GM23248 (cell line): ENCODE measurements at regions not wholly inside any gene's neighbourhood (a gene's known extent, or its start where the extent isn't known, plus 50 kb on each side); places are given as distances from the start of the nearest gene placed in this dataset.

Source experiments
- DNase-seq: peaks from one replicate; pipeline ENCODE4 v3.0.0-alpha.2; 2015
- H2AFZ ChIP-seq: fragments of 200-600 bp; sonication (generic); 2 replicates; pipeline ENCODE4 v1.6.1; 2016; ENCODE audit warnings: antibody characterized with exemption
- H3F3A ChIP-seq: fragments of 200-600 bp; sonication (generic); 2 replicates; pipeline ENCODE4 v1.6.1; 2016; ENCODE audit warnings: mild to moderate bottlenecking, antibody characterized with exemption, mixed run types; ENCODE audit not compliant: insufficient read depth
- H3K27ac ChIP-seq: fragments of 200-600 bp; sonication (generic); 2 replicates; pipeline ENCODE4 v1.5.1; 2016; ENCODE audit warnings: mild to moderate bottlenecking
- H3K27me3 ChIP-seq: fragments of 200-600 bp; sonication (generic); replicated peaks from 2 replicates; pipeline ENCODE4 v1.6.1; 2016; ENCODE audit warnings: mild to moderate bottlenecking; ENCODE audit not compliant: insufficient read depth
- H3K36me3 ChIP-seq: fragments of 200-600 bp; sonication (generic); 2 replicates; pipeline ENCODE4 v1.6.1; 2016; ENCODE audit warnings: low read depth, mild to moderate bottlenecking
- H3K4me1 ChIP-seq: fragments of 200-600 bp; sonication (generic); 2 replicates; pipeline ENCODE4 v1.6.1; 2016; ENCODE audit warnings: mild to moderate bottlenecking; ENCODE audit not compliant: insufficient read depth
- H3K4me2 ChIP-seq: fragments of 200-600 bp; sonication (generic); one replicate; pipeline ENCODE4 v1.6.1; 2016; ENCODE audit warnings: mild to moderate bottlenecking; ENCODE audit not compliant: unreplicated experiment
- H3K4me3 ChIP-seq: fragments of 200-600 bp; sonication (generic); 2 replicates; pipeline ENCODE4 v1.5.1; 2016; ENCODE audit warnings: mild to moderate bottlenecking
- H3K79me2 ChIP-seq: fragments of 200-600 bp; sonication (generic); 2 replicates; pipeline ENCODE4 v1.6.1; 2016; ENCODE audit warnings: mild to moderate bottlenecking; ENCODE audit not compliant: insufficient read depth
- H3K9ac ChIP-seq: fragments of 200-600 bp; sonication (generic); 2 replicates; pipeline ENCODE4 v1.6.1; 2016; ENCODE audit warnings: mild to moderate bottlenecking
- H3K9me2 ChIP-seq: fragments of 200-600 bp; sonication (generic); 2 replicates; pipeline ENCODE4 v1.6.1; 2016; ENCODE audit warnings: mixed run types, mild to moderate bottlenecking, moderate library complexity; ENCODE audit not compliant: insufficient read depth
- H3K9me3 ChIP-seq: fragments of 200-600 bp; sonication (generic); one replicate; pipeline ENCODE4 v1.6.1; 2017; ENCODE audit warnings: low read depth
- H4K20me1 ChIP-seq: fragments of 200-600 bp; sonication (generic); 2 replicates; pipeline ENCODE4 v1.6.0; 2016; ENCODE audit not compliant: insufficient read depth
- EZH2 ChIP-seq: fragments of 200-600 bp; sonication (generic); IDR thresholded peaks from 2 replicates; pipeline ENCODE4 v1.6.1; 2018; ENCODE audit warnings: antibody characterized with exemption, mild to moderate bottlenecking; ENCODE audit not compliant: insufficient read depth, poor library complexity, severe bottlenecking
- EZH2phosphoT487 ChIP-seq: fragments of 200-600 bp; sonication (generic); IDR thresholded peaks from 2 replicates; pipeline ENCODE4 v1.6.1; 2018; ENCODE audit warnings: antibody characterized with exemption, moderate library complexity, mild to moderate bottlenecking, low read depth; ENCODE audit not compliant: insufficient read depth
- WGBS, 2 experiments: methylation state at CpG; one replicate each; pipeline ENCODE4 v1.1.6; 2015 to 2017; ENCODE audit warnings: low lambda C conversion rate in 2 of 2, low coverage in 1 of 2; ENCODE audit errors: missing lambda C conversion rate in 2 of 2; 5-methylcytosine and 5-hydroxymethylcytosine counted together
- in situ Hi-C: fragments of 300-500 bp; cut with MboI; formaldehyde crosslinking; loops from 2 replicates; pipeline ENCODE4 v1.15.0; 2020

GRCh38 chr12:97142737-97143410 lies 235.8 kb downstream of the NEDD1 start:
- Histone ChIP-seq H3F3A (no peaks in the 10 kb centered on the region), H2AFZ (no peak overlapping the region), H3K27me3 (no peaks in the 10 kb centered on the region), H4K20me1 (no peaks in the 10 kb centered on the region), H3K9ac (no peak overlapping the region), H3K4me1 (no peaks in the 10 kb centered on the region), H3K79me2 (no peaks in the 10 kb centered on the region), H3K36me3 (no peaks in the 10 kb centered on the region), H3K4me2 (no peak overlapping the region), H3K27ac (no peak overlapping the region), H3K9me3 (no peaks in the 10 kb centered on the region), H3K9me2 (no peaks in the 10 kb centered on the region), H3K4me3 (no peak overlapping the region)
- 5 to 9% methylated on average over 6 of the region's 6 CpGs for WGBS, 2 experiments
- TF ChIP-seq EZH2 (no peak), EZH2phosphoT487 (no peak)
- no peak for DNase-seq
- in situ Hi-C loops = no loop called here

GRCh38 chr12:97148941-97149559 lies 242.0 kb downstream of the NEDD1 start:
- H3K9me3 ChIP-seq = no peaks in the 10 kb centered on the region
- 23% methylated on average over 7 to 9 of the region's 9 CpGs for WGBS, 2 experiments
- no peaks in the 10 kb centered on the region for H3K27me3 ChIP-seq
- peak; percentile 48 for DNase-seq
- H3K27ac ChIP-seq = no peak overlapping the region
- H3F3A ChIP-seq = no peaks in the 10 kb centered on the region
- no peaks in the 10 kb centered on the region for H3K36me3 ChIP-seq
- in situ Hi-C loops = no loop called here
- H3K79me2 ChIP-seq = no peaks in the 10 kb centered on the region
- no peaks in the 10 kb centered on the region for H4K20me1 ChIP-seq
- no peak overlapping the region for H3K9ac ChIP-seq
- no peaks in the 10 kb centered on the region for H3K4me1 ChIP-seq
- H3K9me2 ChIP-seq = no peaks in the 10 kb centered on the region
- no peak overlapping the region for H2AFZ ChIP-seq
- TF ChIP-seq EZH2phosphoT487 = no peak
- TF ChIP-seq EZH2 = no peak
- H3K4me3 ChIP-seq = no peak overlapping the region
- no peak overlapping the region for H3K4me2 ChIP-seq

- 26 to 31% methylated on average over 1 of the region's 1 CpG for WGBS, 2 experiments
- H3K9me2 ChIP-seq = no peaks in the 10 kb centered on the region
- TF ChIP-seq EZH2 (no peak), EZH2phosphoT487 (no peak)
- no peaks in the 10 kb centered on the region for H3K79me2 ChIP-seq
- no peaks in the 10 kb centered on the region for H3F3A ChIP-seq
- H3K9ac ChIP-seq = no peak overlapping the region
- no peaks in the 10 kb centered on the region for H4K20me1 ChIP-seq
- no peak overlapping the region for H3K4me2 ChIP-seq
- H2AFZ ChIP-seq = no peak overlapping the region
- no peak overlapping the region for H3K4me3 ChIP-seq
- in situ Hi-C loops = no loop called here
- H3K9me3 ChIP-seq = no peaks in the 10 kb centered on the region
- H3K4me1 ChIP-seq = no peaks in the 10 kb centered on the region
- no peak for DNase-seq
- H3K36me3 ChIP-seq = no peaks in the 10 kb centered on the region
- H3K27ac ChIP-seq = no peak overlapping the region
- no peaks in the 10 kb centered on the region for H3K27me3 ChIP-seq
Observed at GRCh38 chr12:97151481-97151880, 244.4 kb downstream of the NEDD1 start.

- Histone ChIP-seq H3K27me3 (no peaks in the 10 kb centered on the region), H3K36me3 (no peaks in the 10 kb centered on the region), H4K20me1 (no peaks in the 10 kb centered on the region), H3K9ac (no peak overlapping the region), H3K4me1 (no peaks in the 10 kb centered on the region), H3K27ac (no peak overlapping the region), H3K79me2 (no peaks in the 10 kb centered on the region), H3K4me3 (no peak overlapping the region), H2AFZ (no peak overlapping the region), H3K9me3 (no peaks in the 10 kb centered on the region), H3K9me2 (no peaks in the 10 kb centered on the region), H3F3A (no peaks in the 10 kb centered on the region), H3K4me2 (no peak overlapping the region)
- no peak for DNase-seq
- no peak for TF ChIP-seq EZH2phosphoT487
- no peak for TF ChIP-seq EZH2
- in situ Hi-C loops = no loop called here
- 5 to 7% methylated on average over 5 of the region's 5 CpGs for WGBS, 2 experiments
Observed at GRCh38 chr12:97159377-97159776, 252.3 kb downstream of the NEDD1 start.
